HepG2 (cell line): ENCODE measurements at regions not wholly inside any gene's neighbourhood (a gene's known extent, or its start where the extent isn't known, plus 50 kb on each side); places are given as distances from the start of the nearest gene placed in this dataset.

Experiments used
- ATAC-seq: fragments of 200-7000 bp; cut with Tn5 transposase; 3 replicates; pipeline ENCODE4 v1.9.1; 2020; ENCODE audit warnings: mild to moderate bottlenecking, moderate library complexity
- BruUV-seq: library from RNA; stranded (reverse); fragments of 400-500 nt; replicated peaks from 2 replicates; lab custom pipeline; 2021; lab: Mats Ljungman, UMichigan
- CTCF ChIA-PET: fragments of 300-600 bp; formaldehyde crosslinking; extraction: SDS; loops from one replicate; lab custom pipeline; 2021; ENCODE audit warnings: low total read pairs, inconsistent platforms, low intra/inter-chr PET ratio; lab: Yijun Ruan, JAX
- POLR2A ChIA-PET: fragments of 350-600 bp; sonication (Branson Sonifier 250); formaldehyde crosslinking; loops from one replicate; lab custom pipeline; 2020; ENCODE audit warnings: antibody characterized with exemption, inconsistent platforms; lab: Yijun Ruan, JAX
- DNase-seq: peaks from one replicate; pipeline ENCODE4 v3.0.0-alpha.2; 2015; ENCODE audit warnings: low spot score
- FAIRE-seq: peaks from 3 replicates; lab custom pipeline; 2011; peaks lifted over from hg19 to GRCh38; lab: Jason Lieb, UNC
- H2AFZ ChIP-seq: one replicate; pipeline ENCODE4 v1.6.1; 2011; ENCODE audit warnings: low read length, inconsistent platforms
- H3K27ac ChIP-seq: fragments of 300-600 bp; 3 replicates; pipeline ENCODE4 v1.8.0; 2011; ENCODE audit warnings: mixed run types, mild to moderate bottlenecking, mixed read lengths, low read length, inconsistent platforms; ENCODE audit not compliant: insufficient read depth; ENCODE audit errors: extremely low read length
- H3K27me3 ChIP-seq, 2 experiments: fragments of 200-600 bp in 1 of 2; 2 replicates in 1 of 2; 3 replicates in 1 of 2; pipeline versions ENCODE4 v1.6.0 to v1.8.0; 2011; ENCODE audit warnings: low read length in 2 of 2, mild to moderate bottlenecking in 2 of 2, moderate library complexity in 2 of 2, inconsistent platforms in 1 of 2; ENCODE audit not compliant: insufficient read depth in 2 of 2, control insufficient read depth in 1 of 2
- H3K36me3 ChIP-seq, 2 experiments: fragments of 200-600 bp in 1 of 2; replicated peaks in 1 of 2; 2 replicates in 1 of 2; 3 replicates in 1 of 2; pipeline versions ENCODE4 v1.5.1 to v1.8.0; 2011; ENCODE audit warnings: low read length in 2 of 2, inconsistent platforms in 1 of 2; ENCODE audit not compliant: insufficient read depth in 2 of 2, control insufficient read depth in 1 of 2
- H3K4me1 ChIP-seq: 2 replicates; pipeline ENCODE4 v1.5.1; 2012; ENCODE audit warnings: low read length, inconsistent platforms; ENCODE audit not compliant: insufficient read depth
- H3K4me2 ChIP-seq: 2 replicates; pipeline ENCODE4 v1.6.0; 2011; ENCODE audit warnings: low read depth, low read length, inconsistent platforms
- H3K4me3 ChIP-seq, 3 experiments: fragments of 200-600 bp in 1 of 3; sonication (generic), shearing (Covaris generic) in 1 of 3; replicated peaks in 1 of 3; 2 replicates each; pipeline ENCODE4 v1.5.1; 2011 to 2016; ENCODE audit warnings: low read length in 3 of 3, inconsistent platforms in 2 of 3, low read depth in 2 of 3, mild to moderate bottlenecking in 2 of 3, control low read depth in 1 of 3, mixed read lengths in 1 of 3; ENCODE audit not compliant: insufficient read depth in 1 of 3
- H3K79me2 ChIP-seq: one replicate; pipeline ENCODE4 v1.6.1; 2011; ENCODE audit warnings: low read length, inconsistent platforms; ENCODE audit not compliant: insufficient read depth
- H3K9ac ChIP-seq: 2 replicates; pipeline ENCODE4 v1.6.0; 2011; ENCODE audit warnings: mild to moderate bottlenecking, low read depth, low read length, inconsistent platforms; ENCODE audit not compliant: insufficient read depth
- H3K9me3 ChIP-seq: 2 replicates; pipeline ENCODE4 v1.5.1; 2012; ENCODE audit warnings: mild to moderate bottlenecking, low read length
- H4K20me1 ChIP-seq: 2 replicates; pipeline ENCODE4 v1.6.0; 2011; ENCODE audit warnings: inconsistent platforms, mild to moderate bottlenecking, low read length, moderate library complexity; ENCODE audit not compliant: insufficient read depth
- ARNTL ChIP-seq: sonication (generic); formaldehyde crosslinking; IDR thresholded peaks from 2 replicates; pipeline ENCODE4 v1.4.0; 2020; ENCODE audit warnings: mild to moderate bottlenecking, missing genetic modification reagents
- MTF1 ChIP-seq: sonication (generic); formaldehyde crosslinking; IDR thresholded peaks from 2 replicates; pipeline ENCODE4 v1.5.0; 2020; ENCODE audit warnings: missing genetic modification reagents
- NCOA1 ChIP-seq: sonication (generic); formaldehyde crosslinking; IDR thresholded peaks from 2 replicates; pipeline ENCODE4 v1.9.0; 2021; ENCODE audit warnings: missing genetic modification reagents
- NPAS2 ChIP-seq: sonication (generic); formaldehyde crosslinking; IDR thresholded peaks from 2 replicates; pipeline ENCODE4 v1.8.0; 2022; ENCODE audit warnings: mild to moderate bottlenecking, missing genetic modification reagents, borderline replicate concordance
- SYNCRIP ChIP-seq: fragments of 200-400 bp; formaldehyde crosslinking; IDR thresholded peaks from 2 replicates; pipeline ENCODE4 v1.6.1; 2018; ENCODE audit warnings: mild to moderate bottlenecking, low read depth, low read length; ENCODE audit not compliant: insufficient read depth
- TOE1 ChIP-seq: sonication (generic); formaldehyde crosslinking; IDR thresholded peaks from 2 replicates; pipeline ENCODE4 v1.4.0; 2020; ENCODE audit warnings: mild to moderate bottlenecking, missing genetic modification reagents
- ZNF101 ChIP-seq: sonication (generic); formaldehyde crosslinking; IDR thresholded peaks from 2 replicates; pipeline ENCODE4 v1.4.0; 2020; ENCODE audit warnings: mild to moderate bottlenecking, low read depth, missing genetic modification reagents, borderline replicate concordance
- ZNF230 ChIP-seq: sonication (generic); formaldehyde crosslinking; IDR thresholded peaks from 2 replicates; pipeline ENCODE4 v1.4.0; 2020; ENCODE audit warnings: mild to moderate bottlenecking, missing genetic modification reagents
- ZNF317 ChIP-seq: sonication (generic); formaldehyde crosslinking; IDR thresholded peaks from 2 replicates; pipeline ENCODE4 v1.5.0; 2020; ENCODE audit warnings: mild to moderate bottlenecking, missing genetic modification reagents
- ZNF563 ChIP-seq: sonication (generic); formaldehyde crosslinking; IDR thresholded peaks from 2 replicates; pipeline ENCODE4 v1.8.0; 2022; ENCODE audit warnings: mild to moderate bottlenecking, moderate library complexity, missing genetic modification reagents
- ZNF644 ChIP-seq: IDR thresholded peaks from 2 replicates; pipeline ENCODE4 v1.6.1; 2016; ENCODE audit warnings: low read depth
- ZNF724P ChIP-seq: sonication (generic); formaldehyde crosslinking; IDR thresholded peaks from 2 replicates; pipeline ENCODE4 v1.8.0; 2022; ENCODE audit warnings: missing genetic modification reagents, borderline replicate concordance
- ZNF841 ChIP-seq: sonication (generic); formaldehyde crosslinking; IDR thresholded peaks from 2 replicates; pipeline ENCODE4 v1.8.1; 2023; ENCODE audit warnings: missing genetic modification reagents, borderline replicate concordance
- ZNF850 ChIP-seq: sonication (generic); formaldehyde crosslinking; conservative IDR thresholded peaks from 2 replicates; pipeline ENCODE4 v1.9.0; 2021; ENCODE audit warnings: mild to moderate bottlenecking, missing genetic modification reagents
- WGBS: methylation state at CpG from one replicate; pipeline ENCODE4 v1.1.6; 2017; ENCODE audit warnings: low lambda C conversion rate; 5-methylcytosine and 5-hydroxymethylcytosine counted together
- in situ Hi-C: cut with HindIII; loops from 2 replicates; pipeline ENCODE4 v1.10.0; 2017; ENCODE audit warnings: low pct_unique_long_range_greater_than_20kb; ENCODE audit not compliant: extremely low pct_ligation_motif_present
- intact Hi-C: fragments of 100-400 bp; cut with micrococcal nuclease; formaldehyde crosslinking; loops from one replicate; pipeline ENCODE4 v1.10.0; 2022; ENCODE audit not compliant: unreplicated experiment
- TF ChIP-seq, protein P1 (sequence below): sonication (generic); formaldehyde crosslinking; IDR thresholded peaks from 2 replicates; pipeline ENCODE4 v1.5.0; 2020; ENCODE audit warnings: missing genetic modification reagents, mild to moderate bottlenecking, borderline replicate concordance
- TF ChIP-seq, protein P2 (sequence below): IDR thresholded peaks from 2 replicates; pipeline ENCODE4 v1.6.1; 2016
- TF ChIP-seq, protein P3 (sequence below): sonication (generic); formaldehyde crosslinking; IDR thresholded peaks from 2 replicates; pipeline ENCODE4 v1.8.0; 2022; ENCODE audit warnings: missing genetic modification reagents, mild to moderate bottlenecking, moderate library complexity, borderline replicate concordance

DNA sequence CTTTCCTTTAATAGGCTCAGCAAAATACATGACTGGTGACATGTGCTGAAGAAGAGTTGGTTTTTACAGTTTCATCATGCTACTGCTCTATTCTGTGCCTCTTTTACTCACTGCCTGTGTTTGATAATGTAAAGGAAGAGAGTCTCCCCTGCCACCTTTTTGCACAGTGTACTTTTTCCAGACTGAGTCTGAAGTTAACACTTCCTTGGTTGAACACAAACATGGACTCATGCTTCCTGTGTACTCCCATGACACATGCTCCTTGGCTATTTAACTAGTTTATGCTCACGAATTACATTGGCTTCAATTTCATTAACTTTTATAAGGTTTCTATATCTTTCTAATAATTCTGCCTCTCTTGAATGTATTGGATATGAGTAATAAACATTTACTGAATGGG, 396.1 kb downstream of the VGLL3 start:
- H3K36me3 ChIP-seq = no peaks in the 10 kb centered on the region
- BruUV-seq = no TSS peak
- no peak overlapping the region for H3K27ac ChIP-seq
- ATAC-seq (no peak), FAIRE-seq (no peak), DNase-seq (no peak)
- intact Hi-C loops = no loop called here
- H3K9ac ChIP-seq = no peak overlapping the region
- no peaks in the 10 kb centered on the region for H3K79me2 ChIP-seq
- H3K27me3 ChIP-seq = no peaks in the 10 kb centered on the region
- 0% methylated on average over 1 of the region's 1 CpG for WGBS
- no peak overlapping the region for H3K4me2 ChIP-seq
- no peaks in the 10 kb centered on the region for H3K9me3 ChIP-seq
- no peaks in the 10 kb centered on the region for H3K4me1 ChIP-seq
- in situ Hi-C loops = no loop called here
- H3K4me3 ChIP-seq = no peak overlapping the region
- no peaks in the 10 kb centered on the region for H4K20me1 ChIP-seq
- TF ChIP-seq ZNF563 (CRISPR knock-in tag) (no peak), NCOA1 (CRISPR knock-in tag) (no peak), ZNF317 (no peak), ZNF841 (CRISPR knock-in tag) (no peak), ZNF724P (CRISPR knock-in tag) (no peak), ZNF644 (no peak)
- TF ChIP-seq, protein P1, sequence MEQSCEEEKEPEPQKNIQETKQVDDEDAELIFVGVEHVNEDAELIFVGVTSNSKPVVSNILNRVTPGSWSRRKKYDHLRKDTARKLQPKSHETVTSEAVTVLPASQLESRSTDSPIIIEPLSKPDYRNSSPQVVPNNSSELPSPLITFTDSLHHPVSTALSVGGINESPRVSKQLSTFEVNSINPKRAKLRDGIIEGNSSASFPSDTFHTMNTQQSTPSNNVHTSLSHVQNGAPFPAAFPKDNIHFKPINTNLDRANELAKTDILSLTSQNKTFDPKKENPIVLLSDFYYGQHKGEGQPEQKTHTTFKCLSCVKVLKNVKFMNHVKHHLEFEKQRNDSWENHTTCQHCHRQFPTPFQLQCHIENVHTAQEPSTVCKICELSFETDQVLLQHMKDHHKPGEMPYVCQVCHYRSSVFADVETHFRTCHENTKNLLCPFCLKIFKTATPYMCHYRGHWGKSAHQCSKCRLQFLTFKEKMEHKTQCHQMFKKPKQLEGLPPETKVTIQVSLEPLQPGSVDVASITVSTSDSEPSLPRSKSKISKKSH = no peak
- TF ChIP-seq, protein P2, sequence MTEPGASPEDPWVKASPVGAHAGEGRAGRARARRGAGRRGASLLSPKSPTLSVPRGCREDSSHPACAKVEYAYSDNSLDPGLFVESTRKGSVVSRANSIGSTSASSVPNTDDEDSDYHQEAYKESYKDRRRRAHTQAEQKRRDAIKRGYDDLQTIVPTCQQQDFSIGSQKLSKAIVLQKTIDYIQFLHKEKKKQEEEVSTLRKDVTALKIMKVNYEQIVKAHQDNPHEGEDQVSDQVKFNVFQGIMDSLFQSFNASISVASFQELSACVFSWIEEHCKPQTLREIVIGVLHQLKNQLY (CRISPR knock-in tag) = no peak
- CTCF ChIA-PET = no interaction called here
- POLR2A ChIA-PET = no interaction called here
- no peak overlapping the region for H2AFZ ChIP-seq

DNA sequence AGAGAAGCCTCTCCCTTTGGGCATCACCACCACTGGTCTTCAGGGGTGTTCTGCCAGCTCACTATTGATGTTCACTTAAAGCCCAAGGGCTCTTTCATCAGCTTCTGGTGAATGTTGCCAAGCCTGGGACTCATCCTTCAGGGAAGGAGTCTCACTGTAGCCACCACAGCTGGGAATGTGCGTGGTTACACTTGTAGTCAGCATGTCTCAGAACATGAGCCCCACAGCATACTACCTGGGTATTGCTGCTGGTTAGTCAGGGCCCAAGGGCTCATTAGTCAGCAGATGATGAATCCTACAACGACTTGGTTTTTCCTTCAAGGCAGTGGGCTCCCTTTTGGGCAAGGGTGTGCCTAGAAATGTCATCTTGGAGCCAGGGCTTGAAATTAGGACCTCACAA, 412.9 kb downstream of the VGLL3 start:
- Histone ChIP-seq H3K36me3 (no peaks in the 10 kb centered on the region), H2AFZ (no peak overlapping the region), H3K79me2 (no peaks in the 10 kb centered on the region), H3K4me3 (no peak overlapping the region), H3K4me2 (no peak overlapping the region), H3K9me3 (no peaks in the 10 kb centered on the region), H3K27ac (no peak overlapping the region), H4K20me1 (no peaks in the 10 kb centered on the region), H3K27me3 (no peaks in the 10 kb centered on the region), H3K9ac (no peak overlapping the region), H3K4me1 (no peaks in the 10 kb centered on the region)
- no peak for DNase-seq
- in situ Hi-C loops = no loop called here
- ChIA-PET POLR2A (no interaction called here), CTCF (no interaction called here)
- intact Hi-C loops = no loop called here
- no TSS peak for BruUV-seq
- no CpG with 5 or more reads among the region's 2 CpGs for WGBS
- no peak for FAIRE-seq
- no peak for ATAC-seq
- no peak for TF ChIP-seq ZNF230 (CRISPR knock-in tag)
- TF ChIP-seq, protein P3, sequence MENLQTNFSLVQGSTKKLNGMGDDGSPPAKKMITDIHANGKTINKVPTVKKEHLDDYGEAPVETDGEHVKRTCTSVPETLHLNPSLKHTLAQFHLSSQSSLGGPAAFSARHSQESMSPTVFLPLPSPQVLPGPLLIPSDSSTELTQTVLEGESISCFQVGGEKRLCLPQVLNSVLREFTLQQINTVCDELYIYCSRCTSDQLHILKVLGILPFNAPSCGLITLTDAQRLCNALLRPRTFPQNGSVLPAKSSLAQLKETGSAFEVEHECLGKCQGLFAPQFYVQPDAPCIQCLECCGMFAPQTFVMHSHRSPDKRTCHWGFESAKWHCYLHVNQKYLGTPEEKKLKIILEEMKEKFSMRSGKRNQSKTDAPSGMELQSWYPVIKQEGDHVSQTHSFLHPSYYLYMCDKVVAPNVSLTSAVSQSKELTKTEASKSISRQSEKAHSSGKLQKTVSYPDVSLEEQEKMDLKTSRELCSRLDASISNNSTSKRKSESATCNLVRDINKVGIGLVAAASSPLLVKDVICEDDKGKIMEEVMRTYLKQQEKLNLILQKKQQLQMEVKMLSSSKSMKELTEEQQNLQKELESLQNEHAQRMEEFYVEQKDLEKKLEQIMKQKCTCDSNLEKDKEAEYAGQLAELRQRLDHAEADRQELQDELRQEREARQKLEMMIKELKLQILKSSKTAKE (CRISPR knock-in tag) = no peak
- TF ChIP-seq SYNCRIP = no peak
- TF ChIP-seq ZNF101 (CRISPR knock-in tag) = no peak
- no peak for TF ChIP-seq MTF1
- no peak for TF ChIP-seq NPAS2 (CRISPR knock-in tag)
- TF ChIP-seq TOE1 (CRISPR knock-in tag) = no peak
- no peak for TF ChIP-seq ARNTL (CRISPR knock-in tag)
- no peak for TF ChIP-seq ZNF850 (CRISPR knock-in tag)
